Right lobe of liver (tissue), 4 donors: ENCODE measurements at regions not wholly inside any gene's neighbourhood (a gene's known extent, or its start where the extent isn't known, plus 50 kb on each side); places are given as distances from the start of the nearest gene placed in this dataset.

Experiments used
- POLR2A ChIP-seq: fragments of 450-650 bp; IDR thresholded peaks from one replicate; pipeline ENCODE4 v1.6.1; 2017; ENCODE audit warnings: antibody characterized with exemption, mild to moderate bottlenecking
- TF ChIP-seq, protein P1 (sequence below), 4 donors: fragments of 200-600 bp in 3 of 4; fragments of 450-650 bp in 1 of 4; IDR thresholded peaks; one replicate each; pipeline versions ENCODE4 v1.5.1 to v1.8.0; 2016 to 2022; ENCODE audit warnings: antibody characterized with exemption in 4 of 4, mild to moderate bottlenecking in 2 of 4
- donor health status: DM: no; HTN: no; CAD: no.
- donor health status: DM: no; HTN: no; CAD: no.
- donor health status: DM: no; HTN: yes; CAD: no.

DNA sequence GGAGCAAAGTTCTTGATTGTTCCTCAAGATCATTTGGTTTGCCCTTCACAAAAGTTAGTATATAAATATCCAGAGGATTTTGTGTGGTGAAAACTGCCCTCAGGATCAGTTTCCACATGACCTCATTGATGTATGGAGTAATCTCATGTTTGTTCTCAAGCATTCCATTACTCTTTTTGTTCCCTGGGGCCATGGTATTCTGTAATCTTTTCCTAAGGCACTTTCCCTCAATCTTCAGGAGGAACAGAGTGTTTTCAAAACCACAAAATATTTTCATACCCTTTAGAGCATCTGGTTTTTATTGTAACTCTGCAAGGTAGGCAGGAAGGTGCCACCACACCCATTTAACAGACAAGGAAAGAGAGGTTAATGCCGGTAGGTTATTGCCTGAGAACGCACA is 99.6 kb downstream of the FAM181B start:
- TF ChIP-seq, protein P1, sequence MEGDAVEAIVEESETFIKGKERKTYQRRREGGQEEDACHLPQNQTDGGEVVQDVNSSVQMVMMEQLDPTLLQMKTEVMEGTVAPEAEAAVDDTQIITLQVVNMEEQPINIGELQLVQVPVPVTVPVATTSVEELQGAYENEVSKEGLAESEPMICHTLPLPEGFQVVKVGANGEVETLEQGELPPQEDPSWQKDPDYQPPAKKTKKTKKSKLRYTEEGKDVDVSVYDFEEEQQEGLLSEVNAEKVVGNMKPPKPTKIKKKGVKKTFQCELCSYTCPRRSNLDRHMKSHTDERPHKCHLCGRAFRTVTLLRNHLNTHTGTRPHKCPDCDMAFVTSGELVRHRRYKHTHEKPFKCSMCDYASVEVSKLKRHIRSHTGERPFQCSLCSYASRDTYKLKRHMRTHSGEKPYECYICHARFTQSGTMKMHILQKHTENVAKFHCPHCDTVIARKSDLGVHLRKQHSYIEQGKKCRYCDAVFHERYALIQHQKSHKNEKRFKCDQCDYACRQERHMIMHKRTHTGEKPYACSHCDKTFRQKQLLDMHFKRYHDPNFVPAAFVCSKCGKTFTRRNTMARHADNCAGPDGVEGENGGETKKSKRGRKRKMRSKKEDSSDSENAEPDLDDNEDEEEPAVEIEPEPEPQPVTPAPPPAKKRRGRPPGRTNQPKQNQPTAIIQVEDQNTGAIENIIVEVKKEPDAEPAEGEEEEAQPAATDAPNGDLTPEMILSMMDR (IDR thresholded peaks at IDR 0.05) = no peak
- TF ChIP-seq POLR2A = no peak
